ENCODE measurements at regions not wholly inside any gene's neighbourhood (a gene's known extent, or its start where the extent isn't known, plus 50 kb on each side); places are given as distances from the start of the nearest gene placed in this dataset.
A peak's percentile ranks its signal among the peaks of the same experiment; 100 is the strongest.

DNA sequence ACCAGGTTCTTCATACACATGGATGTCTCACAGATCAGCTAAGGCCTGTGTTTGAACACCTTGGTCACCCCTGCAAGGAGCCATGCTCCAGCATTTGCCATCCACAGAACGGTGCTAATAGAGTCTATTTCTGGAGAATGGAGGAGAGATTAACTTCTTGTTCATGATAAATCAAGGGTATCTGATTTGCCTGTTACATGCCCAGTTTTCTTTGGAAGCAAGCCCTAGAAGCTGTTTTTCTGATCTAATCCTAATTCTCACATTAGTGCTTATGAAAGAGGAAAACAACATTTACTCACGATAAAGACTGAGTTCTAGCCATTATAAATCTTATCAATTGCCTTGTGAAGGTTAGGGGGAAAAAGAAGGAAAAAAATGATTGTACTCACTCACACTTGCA, 119.6 kb upstream of the DTNA start:
- Histone ChIP-seq H3K27me3 (replicated peaks; ENCODE audit: control insufficient read depth, insufficient read depth, low read length) (no peaks in the 10 kb centered on the region), H3K4me3 (replicated peaks; ENCODE audit: low read depth, low read length) (no peak overlapping the region), H3K36me3 (ENCODE audit: control insufficient read depth, insufficient read depth, low read length) (no peaks in the 10 kb centered on the region)
- TF ChIP-seq, protein P1, sequence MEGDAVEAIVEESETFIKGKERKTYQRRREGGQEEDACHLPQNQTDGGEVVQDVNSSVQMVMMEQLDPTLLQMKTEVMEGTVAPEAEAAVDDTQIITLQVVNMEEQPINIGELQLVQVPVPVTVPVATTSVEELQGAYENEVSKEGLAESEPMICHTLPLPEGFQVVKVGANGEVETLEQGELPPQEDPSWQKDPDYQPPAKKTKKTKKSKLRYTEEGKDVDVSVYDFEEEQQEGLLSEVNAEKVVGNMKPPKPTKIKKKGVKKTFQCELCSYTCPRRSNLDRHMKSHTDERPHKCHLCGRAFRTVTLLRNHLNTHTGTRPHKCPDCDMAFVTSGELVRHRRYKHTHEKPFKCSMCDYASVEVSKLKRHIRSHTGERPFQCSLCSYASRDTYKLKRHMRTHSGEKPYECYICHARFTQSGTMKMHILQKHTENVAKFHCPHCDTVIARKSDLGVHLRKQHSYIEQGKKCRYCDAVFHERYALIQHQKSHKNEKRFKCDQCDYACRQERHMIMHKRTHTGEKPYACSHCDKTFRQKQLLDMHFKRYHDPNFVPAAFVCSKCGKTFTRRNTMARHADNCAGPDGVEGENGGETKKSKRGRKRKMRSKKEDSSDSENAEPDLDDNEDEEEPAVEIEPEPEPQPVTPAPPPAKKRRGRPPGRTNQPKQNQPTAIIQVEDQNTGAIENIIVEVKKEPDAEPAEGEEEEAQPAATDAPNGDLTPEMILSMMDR (IDR thresholded peaks at IDR 0.05; ENCODE audit: insufficient read depth, low read length, poor library complexity, severe bottlenecking) = no peak
- no peak for DNase-seq (ENCODE audit: extremely low read depth, insufficient read length)

DNA sequence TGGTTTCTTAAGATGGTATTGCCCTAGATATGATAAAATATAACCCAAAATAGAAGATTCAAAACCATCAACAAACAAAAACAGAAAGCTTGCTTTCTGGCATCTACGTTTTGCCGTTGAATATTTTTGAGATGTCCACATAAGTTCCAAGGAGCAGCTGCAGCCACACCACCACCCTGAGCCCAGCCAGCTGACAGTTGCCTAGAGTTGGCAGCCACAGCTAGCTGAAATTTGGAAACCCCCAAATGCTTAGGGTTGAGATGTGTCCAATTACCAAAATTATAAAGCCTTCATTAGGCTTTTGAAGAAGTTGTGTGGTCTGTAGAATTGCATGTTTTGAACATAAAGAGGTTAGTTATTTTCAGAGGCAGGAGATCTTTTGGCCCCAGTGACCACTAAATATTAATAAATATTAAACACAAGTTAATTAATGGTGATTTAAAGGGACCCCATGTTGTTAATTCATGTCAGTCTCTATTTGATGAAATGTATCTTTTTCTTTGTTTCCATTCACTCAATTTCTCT, 118.1 kb upstream of the DTNA start:
- DNase-seq (ENCODE audit: extremely low read depth, insufficient read length) = peak; percentile 3
- Histone ChIP-seq H3K4me3 (replicated peaks; ENCODE audit: low read depth, low read length) (no peak overlapping the region), H3K27me3 (replicated peaks; ENCODE audit: control insufficient read depth, insufficient read depth, low read length) (no peaks in the 10 kb centered on the region), H3K36me3 (ENCODE audit: control insufficient read depth, insufficient read depth, low read length) (no peaks in the 10 kb centered on the region)
- TF ChIP-seq, protein P1 (IDR thresholded peaks at IDR 0.05; ENCODE audit: insufficient read depth, low read length, poor library complexity, severe bottlenecking) = no peak

DNA sequence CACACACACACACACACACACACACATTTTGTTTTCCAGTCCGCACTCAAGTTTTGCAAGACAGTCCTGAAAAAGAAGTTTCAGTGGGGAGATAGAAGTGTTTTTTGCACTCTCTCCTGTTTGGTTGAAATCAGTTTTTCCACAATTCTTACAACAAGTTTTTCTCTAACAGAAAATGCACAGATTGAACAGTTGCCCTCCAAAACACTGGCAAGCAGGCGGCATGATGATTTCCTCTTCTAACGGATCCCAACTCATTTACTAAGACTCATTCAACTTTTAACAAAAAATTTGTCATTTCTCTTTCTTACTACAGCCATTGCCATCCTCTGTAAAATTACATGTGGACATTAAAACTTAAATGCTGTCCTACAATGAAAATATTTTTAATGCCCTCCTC, 117.6 kb upstream of the DTNA start:
- Histone ChIP-seq H3K36me3 (ENCODE audit: control insufficient read depth, insufficient read depth, low read length) (no peaks in the 10 kb centered on the region), H3K4me3 (replicated peaks; ENCODE audit: low read depth, low read length) (no peak overlapping the region), H3K27me3 (replicated peaks; ENCODE audit: control insufficient read depth, insufficient read depth, low read length) (no peaks in the 10 kb centered on the region)
- DNase-seq (ENCODE audit: extremely low read depth, insufficient read length) = no peak
- TF ChIP-seq, protein P1 (IDR thresholded peaks at IDR 0.05; ENCODE audit: insufficient read depth, low read length, poor library complexity, severe bottlenecking) = no peak

DNA sequence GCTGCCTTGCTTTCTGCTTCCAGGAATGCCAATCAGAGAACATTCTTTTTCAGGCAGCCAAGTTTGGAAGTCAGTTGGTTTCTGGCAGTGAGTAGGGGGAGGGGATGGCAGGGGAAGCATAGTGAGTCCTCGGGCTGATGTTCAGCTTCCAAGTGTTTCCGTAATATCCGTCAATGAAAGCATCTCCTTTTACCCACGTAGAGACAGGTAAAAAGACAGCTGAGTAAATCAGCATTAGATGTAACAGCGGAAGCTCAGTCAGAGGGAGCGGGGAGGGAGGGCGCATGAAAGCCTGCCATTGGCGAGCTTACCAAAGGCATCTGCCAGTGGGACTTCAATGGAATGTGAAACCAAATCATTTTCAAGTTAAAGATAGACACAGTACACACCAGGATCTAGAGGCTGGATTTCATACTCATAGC, 117.1 kb upstream of the DTNA start:
- Histone ChIP-seq H3K36me3 (ENCODE audit: control insufficient read depth, insufficient read depth, low read length) (no peaks in the 10 kb centered on the region), H3K4me3 (replicated peaks; ENCODE audit: low read depth, low read length) (no peak overlapping the region), H3K27me3 (replicated peaks; ENCODE audit: control insufficient read depth, insufficient read depth, low read length) (no peaks in the 10 kb centered on the region)
- no peak for DNase-seq (ENCODE audit: extremely low read depth, insufficient read length)
- TF ChIP-seq, protein P1 (IDR thresholded peaks at IDR 0.05; ENCODE audit: insufficient read depth, low read length, poor library complexity, severe bottlenecking) = no peak

DNA sequence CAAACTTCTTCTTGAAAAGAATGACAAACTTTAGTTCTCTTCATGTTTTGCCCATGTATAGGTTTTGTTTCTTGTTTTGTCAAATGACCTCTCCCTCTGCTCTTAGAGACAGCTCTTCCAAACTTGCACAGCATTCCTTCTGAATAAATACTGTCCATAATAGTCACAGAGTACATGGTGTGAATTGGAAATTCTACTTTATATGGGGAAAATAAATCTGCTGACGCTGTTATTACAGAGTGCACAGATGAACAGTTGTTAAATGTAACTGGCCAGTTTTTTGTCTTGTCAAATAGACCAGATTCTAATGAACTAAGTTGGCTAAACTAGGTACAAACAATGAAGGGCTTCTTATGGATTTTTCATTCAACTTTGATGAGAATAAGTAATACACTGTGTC, 115.8 kb upstream of the DTNA start:
- Histone ChIP-seq H3K4me3 (replicated peaks; ENCODE audit: low read depth, low read length) (no peak overlapping the region), H3K27me3 (replicated peaks; ENCODE audit: control insufficient read depth, insufficient read depth, low read length) (no peaks in the 10 kb centered on the region), H3K36me3 (ENCODE audit: control insufficient read depth, insufficient read depth, low read length) (no peaks in the 10 kb centered on the region)
- no peak for DNase-seq (ENCODE audit: extremely low read depth, insufficient read length)
- TF ChIP-seq, protein P1 (IDR thresholded peaks at IDR 0.05; ENCODE audit: insufficient read depth, low read length, poor library complexity, severe bottlenecking) = no peak

DNA sequence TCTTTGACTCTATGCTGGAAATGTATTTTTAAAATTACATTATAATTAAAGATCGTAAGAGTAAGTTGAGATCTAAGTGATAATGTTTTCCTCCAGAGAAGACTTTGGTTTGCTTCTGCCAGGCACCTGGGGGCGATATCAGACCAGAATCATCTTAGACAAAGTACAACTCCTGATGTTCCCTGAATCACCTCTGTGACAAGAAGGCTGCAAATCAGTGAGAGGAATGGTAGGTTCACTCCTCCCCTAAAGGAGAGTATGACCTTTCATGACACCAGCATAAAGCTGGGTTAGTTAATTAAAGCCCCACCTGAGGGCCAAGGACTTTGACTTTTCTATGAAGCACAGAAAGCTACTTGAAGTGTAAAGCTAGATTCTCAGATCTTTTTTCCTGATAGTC, 114.4 kb upstream of the DTNA start:
- Histone ChIP-seq H3K27me3 (replicated peaks; ENCODE audit: control insufficient read depth, insufficient read depth, low read length) (no peaks in the 10 kb centered on the region), H3K4me3 (replicated peaks; ENCODE audit: low read depth, low read length) (no peak overlapping the region), H3K36me3 (ENCODE audit: control insufficient read depth, insufficient read depth, low read length) (no peaks in the 10 kb centered on the region)
- TF ChIP-seq, protein P1 (IDR thresholded peaks at IDR 0.05; ENCODE audit: insufficient read depth, low read length, poor library complexity, severe bottlenecking) = peak; percentile 12
- DNase-seq (ENCODE audit: extremely low read depth, insufficient read length) = no peak

Data from GM06990 (cell line).